Natural killer cell treated with Interleukin-12 subunit alpha and Interleukin-12 subunit beta and Interleukin-15 and Interleukin-18, amount 100 ng/mL, for 72 hours (primary cell): ENCODE measurements at regions not wholly inside any gene's neighbourhood (a gene's known extent, or its start where the extent isn't known, plus 50 kb on each side); places are given as distances from the start of the nearest gene placed in this dataset.
A peak's percentile ranks its signal among the peaks of the same experiment; 100 is the strongest.
"Not testable (repeated sequence)": the region's sequence is repeated elsewhere in the genome, so short reads cannot be mapped to it uniquely, and the experiment has no call there.

Source experiments
- ATAC-seq, 2 donors: fragments of 150-1000 bp; cut with Tn5 transposase in 1 of 2; sonication (Bioruptor Pico), chemical (Tn5 transposase) in 1 of 2; 2 replicates each; pipeline ENCODE4 v1.10.0; 2021
- DNase-seq: peaks from one replicate; pipeline ENCODE4 v3.0.0; 2022; ENCODE audit warnings: low spot score
- H3K27ac Mint-ChIP-seq, 2 donors: 1 replicate in 1 of 2; 2 replicates in 1 of 2; pipeline ENCODE4 v1.8.0; 2022; ENCODE audit warnings: mixed read lengths in 2 of 2, mild to moderate bottlenecking in 1 of 2, moderate library complexity in 1 of 2
- H3K27me3 Mint-ChIP-seq, 2 donors: 1 replicate in 1 of 2; 2 replicates in 1 of 2; pipeline ENCODE4 v1.8.0; 2022; ENCODE audit warnings: mixed read lengths in 2 of 2
- H3K36me3 Mint-ChIP-seq: one replicate; pipeline ENCODE4 v1.8.0; 2022; ENCODE audit warnings: mixed read lengths
- H3K4me1 Mint-ChIP-seq, 2 donors: 1 replicate in 1 of 2; 2 replicates in 1 of 2; pipeline ENCODE4 v1.8.0; 2022; ENCODE audit warnings: low read depth in 2 of 2, mixed read lengths in 2 of 2, mild to moderate bottlenecking in 1 of 2
- H3K4me3 Mint-ChIP-seq: one replicate; pipeline ENCODE4 v1.8.0; 2022; ENCODE audit warnings: mixed read lengths
- H3K9me3 Mint-ChIP-seq: 2 replicates; pipeline ENCODE4 v1.8.0; 2022; ENCODE audit warnings: mixed read lengths

DNA sequence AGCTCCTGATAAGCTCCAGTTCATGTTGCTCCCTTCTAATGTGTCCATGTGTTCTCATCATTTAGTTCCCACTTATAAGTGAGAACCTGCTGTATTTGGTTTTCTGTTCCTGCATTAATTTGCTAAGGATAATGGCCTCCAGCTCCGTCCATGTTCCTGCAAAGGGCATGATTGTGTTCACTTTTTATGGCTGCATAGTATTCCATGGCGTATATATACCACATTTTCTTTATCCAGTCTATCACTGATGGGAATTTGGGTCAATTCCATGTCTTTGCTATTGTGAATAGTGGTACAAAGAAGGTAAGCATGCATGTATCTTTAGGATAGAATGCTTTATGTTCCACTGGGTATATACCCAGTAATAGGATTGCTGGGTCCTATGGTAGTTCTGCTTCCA lies 197.2 kb upstream of the ITM2A start:
- no peaks in the 10 kb centered on the region for H3K4me1 Mint-ChIP-seq
- DNase-seq (no peak), ATAC-seq (no peak)
- H3K27me3 Mint-ChIP-seq = peaks cover 6 to 12% of the 10 kb centered on the region in 2 donors
- H3K9me3 Mint-ChIP-seq = peaks cover 9% of the 10 kb centered on the region
- no peak overlapping the region for H3K27ac Mint-ChIP-seq
- H3K36me3 Mint-ChIP-seq = peaks cover 16% of the 10 kb centered on the region
- no peak overlapping the region for H3K4me3 Mint-ChIP-seq

DNA sequence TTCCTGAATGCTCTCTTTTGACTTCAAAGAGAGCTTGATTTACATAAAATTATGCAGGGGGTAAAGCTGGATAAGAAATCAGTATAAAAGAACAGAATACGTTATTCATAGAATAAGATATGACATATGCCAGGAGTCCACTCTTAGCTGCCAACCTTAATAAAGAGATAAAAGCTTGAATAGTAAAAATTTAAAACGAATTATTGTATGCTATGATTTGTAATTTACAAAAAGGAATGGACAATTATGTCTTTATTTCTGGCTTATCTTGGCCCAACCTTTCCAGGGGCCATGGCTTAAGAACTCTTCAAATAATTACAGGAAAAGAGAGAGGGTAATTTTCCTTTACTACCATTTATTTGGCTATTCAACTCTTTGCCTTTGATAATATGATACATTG lies 192.2 kb upstream of the ITM2A start:
- Mint-ChIP-seq H3K27me3 (peaks cover 5 to 11% of the 10 kb centered on the region in 2 donors), H3K9me3 (peaks cover 1% of the 10 kb centered on the region), H3K4me1 (no peaks in the 10 kb centered on the region), H3K36me3 (no peaks in the 10 kb centered on the region), H3K27ac (no peak overlapping the region), H3K4me3 (no peak overlapping the region)
- ATAC-seq (no peak), DNase-seq (no peak)

DNA sequence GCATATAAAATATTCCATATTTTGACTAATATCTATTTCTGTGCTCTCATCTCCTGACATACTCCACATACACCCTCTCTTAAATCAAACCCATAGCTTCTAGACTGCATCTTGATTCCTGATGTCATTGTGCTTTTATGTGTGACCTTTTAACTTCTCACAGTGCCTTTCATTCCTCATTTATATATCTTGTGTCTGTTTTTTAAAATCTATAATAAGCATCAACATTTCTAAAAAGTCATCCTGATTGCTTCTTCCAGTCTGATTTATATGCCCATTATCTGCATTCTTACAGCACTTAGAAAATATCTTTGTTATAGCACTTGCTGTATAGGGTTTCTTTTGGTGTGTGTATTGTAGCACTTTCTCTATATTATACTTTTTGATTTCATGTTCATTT lies 190.1 kb upstream of the ITM2A start:
- DNase-seq (no peak), ATAC-seq (no peak)
- Mint-ChIP-seq H3K4me3 (no peak overlapping the region), H3K4me1 (no peaks in the 10 kb centered on the region), H3K36me3 (no peaks in the 10 kb centered on the region), H3K27me3 (peaks cover 6 to 11% of the 10 kb centered on the region in 2 donors), H3K9me3 (no peaks in the 10 kb centered on the region), H3K27ac (no peak overlapping the region)

DNA sequence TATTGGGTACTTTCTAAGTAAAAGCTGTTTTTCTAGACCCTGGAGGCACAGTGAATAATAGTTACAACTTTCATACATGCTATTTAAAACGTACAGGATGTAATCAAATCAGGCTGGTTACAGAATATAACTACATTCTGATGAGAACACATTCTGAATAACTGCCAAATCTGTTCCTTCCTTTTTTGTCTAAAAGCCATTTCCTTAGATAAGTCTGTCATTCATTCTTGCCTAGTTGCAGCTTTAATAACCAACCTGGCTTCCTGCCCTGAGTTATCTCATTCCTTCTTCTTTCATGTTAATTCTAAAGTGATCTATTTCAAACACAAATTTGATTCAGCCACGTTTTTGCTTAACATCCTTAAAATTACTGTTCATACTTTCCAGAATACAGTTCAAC lies 189.7 kb upstream of the ITM2A start:
- Mint-ChIP-seq H3K4me3 (no peak overlapping the region), H3K36me3 (no peaks in the 10 kb centered on the region), H3K9me3 (no peaks in the 10 kb centered on the region), H3K4me1 (no peaks in the 10 kb centered on the region), H3K27ac (no peak overlapping the region), H3K27me3 (peaks cover 6 to 11% of the 10 kb centered on the region in 2 donors)
- ATAC-seq (no peak), DNase-seq (no peak)

DNA sequence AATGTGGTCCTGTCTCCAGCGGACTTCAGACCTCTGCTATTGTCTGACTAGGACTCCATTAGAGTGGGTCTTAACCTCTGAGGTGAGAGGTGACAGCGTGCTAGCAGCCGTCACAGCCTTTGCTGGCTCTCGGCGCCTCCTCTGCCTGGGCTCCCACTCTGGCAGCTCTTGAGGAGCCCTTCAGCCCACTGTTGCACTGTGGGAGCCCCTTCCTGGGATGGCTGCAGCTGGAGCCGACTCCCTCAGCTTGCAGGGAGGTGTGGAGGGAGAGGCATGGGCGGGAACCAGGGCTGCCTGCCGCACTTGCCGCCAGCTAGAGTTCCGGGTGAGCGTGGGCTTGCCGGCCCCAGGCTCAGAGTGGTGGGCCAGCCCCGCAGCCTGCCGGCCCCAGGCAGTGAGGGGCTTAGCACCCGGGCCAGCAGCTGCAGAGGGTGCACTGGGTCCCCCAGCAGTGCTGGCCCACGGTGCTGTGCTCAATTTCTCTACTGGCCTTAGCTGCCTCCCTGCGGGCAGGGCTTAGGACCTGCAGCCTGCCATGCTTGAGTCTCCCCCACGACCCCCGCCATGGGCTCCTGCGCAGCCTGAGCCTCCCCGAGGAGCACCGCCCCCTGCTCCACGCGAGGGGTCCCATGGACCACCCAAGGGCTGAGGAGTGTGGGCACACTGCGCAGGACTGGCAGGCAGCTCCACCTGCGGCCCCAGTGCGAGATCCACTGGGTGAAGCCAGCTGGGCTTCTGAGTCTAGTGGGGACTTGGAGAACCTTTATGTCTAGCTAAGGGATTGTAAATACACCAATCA lies 163.4 kb upstream of the ITM2A start:
- no peak overlapping the region for H3K27ac Mint-ChIP-seq
- no peaks in the 10 kb centered on the region for H3K4me1 Mint-ChIP-seq
- no peaks in the 10 kb centered on the region for H3K36me3 Mint-ChIP-seq
- no peaks in the 10 kb centered on the region for H3K9me3 Mint-ChIP-seq
- no peak for ATAC-seq
- H3K4me3 Mint-ChIP-seq = no peak overlapping the region
- peaks cover 0 to 7% of the 10 kb centered on the region in 2 donors for H3K27me3 Mint-ChIP-seq
- no peak for DNase-seq

DNA sequence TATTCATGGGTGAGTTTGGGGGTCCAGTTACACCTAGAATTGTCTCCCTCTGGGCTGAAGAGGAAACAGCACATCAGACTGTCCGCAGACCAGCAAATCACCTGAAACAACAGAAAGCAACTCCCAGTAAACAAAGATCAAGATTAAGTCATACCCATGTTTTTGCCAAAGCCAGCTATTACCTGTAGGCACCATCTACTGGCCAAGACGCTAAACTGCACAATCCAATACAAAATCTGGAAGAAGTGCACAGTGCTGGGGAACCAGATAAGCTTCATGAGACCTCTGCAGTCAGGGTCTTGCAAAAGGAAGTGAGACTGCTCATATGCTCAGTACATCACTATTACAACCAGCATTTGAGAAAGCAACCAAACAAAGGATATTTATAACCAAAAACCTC lies 157.5 kb upstream of the ITM2A start:
- Mint-ChIP-seq H3K9me3 (peaks cover 12% of the 10 kb centered on the region), H3K27me3 (peaks cover 7 to 8% of the 10 kb centered on the region in 2 donors), H3K4me1 (no peaks in the 10 kb centered on the region), H3K27ac (no peak overlapping the region), H3K4me3 (no peak overlapping the region), H3K36me3 (peaks cover 8% of the 10 kb centered on the region)
- ATAC-seq = no peak
- no peak for DNase-seq

DNA sequence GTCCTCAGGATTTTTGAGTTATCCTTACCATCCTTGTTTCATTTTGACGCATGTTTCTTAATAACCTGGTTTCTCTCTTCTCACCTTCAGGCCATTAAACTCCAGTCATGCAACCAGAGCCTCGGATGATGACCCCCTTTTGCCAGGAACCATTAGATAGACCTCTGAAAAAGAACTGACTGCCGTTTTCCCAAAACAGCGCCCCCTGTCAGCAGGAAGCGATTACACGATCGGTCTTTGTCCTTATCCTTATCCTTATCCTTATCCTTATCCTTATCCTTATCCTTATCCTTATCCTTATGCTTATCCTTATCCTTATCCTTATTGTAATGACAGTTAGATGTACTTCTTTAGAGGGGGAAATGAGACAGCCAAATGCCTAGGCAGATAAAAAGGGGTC lies 148.4 kb upstream of the ITM2A start:
- Mint-ChIP-seq H3K36me3 (no peaks in the 10 kb centered on the region), H3K9me3 (peaks cover 3% of the 10 kb centered on the region), H3K27me3 (peaks cover 0 to 5% of the 10 kb centered on the region in 2 donors), H3K4me3 (no peak overlapping the region), H3K4me1 (no peaks in the 10 kb centered on the region), H3K27ac (no peak overlapping the region)
- DNase-seq = no peak
- no peak for ATAC-seq

DNA sequence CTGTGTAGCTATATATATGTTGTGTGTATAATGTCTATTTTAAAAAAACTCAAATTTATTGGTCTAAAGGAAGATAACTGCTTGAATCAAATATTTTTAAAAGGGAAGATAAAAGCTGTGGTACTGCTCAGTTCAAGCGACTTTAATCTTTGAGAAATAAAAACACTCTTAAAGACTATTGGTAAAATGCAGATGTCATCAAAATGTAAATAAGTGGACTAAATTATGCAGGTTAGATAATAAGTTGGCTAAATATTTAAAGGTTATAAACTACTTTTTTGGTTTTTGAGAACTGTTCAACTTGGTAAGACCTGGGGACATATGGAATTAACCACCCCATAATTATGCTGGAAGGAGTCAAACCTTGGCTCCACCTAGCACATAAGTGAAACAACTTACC lies 144.7 kb upstream of the ITM2A start:
- Mint-ChIP-seq H3K36me3 (no peaks in the 10 kb centered on the region), H3K27me3 (no peaks in the 10 kb centered on the region), H3K4me1 (no peaks in the 10 kb centered on the region), H3K4me3 (no peak overlapping the region), H3K27ac (no peak overlapping the region), H3K9me3 (no peaks in the 10 kb centered on the region)
- DNase-seq = no peak
- ATAC-seq = no peak

DNA sequence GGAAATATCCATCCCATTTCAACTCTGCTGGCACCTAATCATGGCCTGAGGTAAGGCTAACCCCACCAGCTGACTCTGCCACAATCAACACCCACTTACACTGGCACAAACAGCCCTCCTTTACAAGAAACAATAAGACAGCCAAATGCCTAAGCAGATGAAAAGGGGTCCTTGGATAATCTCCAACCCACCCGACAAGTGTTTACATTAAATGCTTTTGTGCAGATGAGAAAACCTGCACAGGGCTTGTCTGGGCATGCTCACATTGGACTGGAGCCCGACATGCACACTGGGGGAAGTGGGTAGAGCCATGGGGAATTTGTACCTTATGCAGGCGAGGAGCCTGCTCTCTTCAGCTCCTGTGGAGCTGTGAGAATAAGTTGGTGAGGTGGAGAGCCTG lies 138.9 kb upstream of the ITM2A start:
- no peak for ATAC-seq
- H3K36me3 Mint-ChIP-seq = no peaks in the 10 kb centered on the region
- H3K4me1 Mint-ChIP-seq = no peaks in the 10 kb centered on the region
- H3K27me3 Mint-ChIP-seq = peaks cover 0 to 3% of the 10 kb centered on the region in 2 donors
- no peak for DNase-seq
- no peak overlapping the region for H3K4me3 Mint-ChIP-seq
- H3K27ac Mint-ChIP-seq = no peak overlapping the region
- H3K9me3 Mint-ChIP-seq = no peaks in the 10 kb centered on the region

DNA sequence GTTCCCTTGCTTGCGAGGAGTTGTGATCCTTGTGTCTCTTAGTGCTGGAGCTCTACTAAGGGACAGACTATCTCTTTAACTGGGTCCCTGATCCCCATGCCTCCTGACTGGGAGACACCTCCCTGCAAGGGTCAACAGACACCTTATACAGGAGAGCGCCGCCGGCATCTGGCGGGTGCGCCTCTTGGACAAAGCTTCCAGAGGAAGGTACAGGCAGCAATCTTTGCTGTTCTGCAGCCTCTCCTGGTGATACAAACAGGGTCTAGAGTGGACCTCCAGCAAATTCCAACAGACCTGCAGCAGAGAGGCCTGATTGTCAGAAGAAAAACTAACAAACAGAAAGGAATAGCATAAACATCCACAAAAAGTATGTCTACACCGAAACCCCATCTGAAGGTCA lies 115.6 kb upstream of the ITM2A start:
- Mint-ChIP-seq H3K4me1 (no peaks in the 10 kb centered on the region), H3K4me3 (no peak overlapping the region), H3K36me3 (peaks cover 7% of the 10 kb centered on the region), H3K27me3 (peaks cover 29 to 46% of the 10 kb centered on the region in 2 donors), H3K9me3 (peaks cover 6% of the 10 kb centered on the region), H3K27ac (no peak overlapping the region)
- DNase-seq (no peak), ATAC-seq (no peak)

DNA sequence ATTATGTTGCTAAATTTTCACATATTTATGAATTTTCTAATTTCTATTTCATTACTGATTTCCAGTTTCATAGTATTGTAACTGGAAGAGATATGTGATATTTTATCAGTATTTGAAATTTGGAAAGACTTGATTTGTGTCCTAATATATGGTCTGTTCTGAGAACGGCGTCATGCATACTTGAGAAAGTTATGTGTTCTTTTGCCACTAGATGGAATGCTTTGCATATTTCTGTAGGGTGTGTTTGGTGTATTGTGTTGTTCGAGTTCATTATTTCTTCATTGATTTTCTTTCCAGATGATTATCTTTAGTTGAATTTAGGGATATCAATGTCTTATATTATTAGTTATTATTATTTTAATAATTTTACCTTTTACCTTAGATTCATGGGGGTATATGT lies 110.6 kb upstream of the ITM2A start:
- ATAC-seq = no peak
- peaks cover 21 to 41% of the 10 kb centered on the region in 2 donors for H3K27me3 Mint-ChIP-seq

DNA sequence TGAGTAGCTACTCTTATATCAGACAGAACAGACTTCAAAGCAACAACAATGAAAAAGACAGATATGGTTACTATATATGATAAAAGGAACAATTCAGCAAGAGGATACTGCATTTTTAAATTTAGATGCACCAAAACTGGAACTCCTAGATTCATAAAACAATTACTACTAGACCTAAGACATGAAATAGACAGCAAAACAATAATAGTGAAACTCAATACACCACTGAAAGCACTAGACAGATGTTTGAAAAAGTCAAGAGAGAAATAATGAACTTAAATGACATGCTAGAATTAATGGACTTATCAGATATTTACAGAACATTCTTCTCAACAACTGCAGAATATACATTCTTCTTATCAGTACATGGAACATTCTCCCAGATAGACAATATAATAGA lies 99.5 kb upstream of the ITM2A start:
- DNase-seq (no peak), ATAC-seq (no peak)
- no peak overlapping the region for H3K27ac Mint-ChIP-seq
- no peak overlapping the region for H3K4me3 Mint-ChIP-seq
- H3K27me3 Mint-ChIP-seq = peaks cover 26 to 38% of the 10 kb centered on the region in 2 donors
- peaks cover 12% of the 10 kb centered on the region for H3K36me3 Mint-ChIP-seq
- no peaks in the 10 kb centered on the region for H3K9me3 Mint-ChIP-seq
- no peaks in the 10 kb centered on the region for H3K4me1 Mint-ChIP-seq

More for the DNA sequence above, 110.6 kb upstream of the ITM2A start:
- Mint-ChIP-seq H3K4me1 (no peaks in the 10 kb centered on the region), H3K4me3 (no peak overlapping the region), H3K9me3 (no peaks in the 10 kb centered on the region), H3K36me3 (no peaks in the 10 kb centered on the region), H3K27ac (no peak overlapping the region)
- DNase-seq = no peak

DNA sequence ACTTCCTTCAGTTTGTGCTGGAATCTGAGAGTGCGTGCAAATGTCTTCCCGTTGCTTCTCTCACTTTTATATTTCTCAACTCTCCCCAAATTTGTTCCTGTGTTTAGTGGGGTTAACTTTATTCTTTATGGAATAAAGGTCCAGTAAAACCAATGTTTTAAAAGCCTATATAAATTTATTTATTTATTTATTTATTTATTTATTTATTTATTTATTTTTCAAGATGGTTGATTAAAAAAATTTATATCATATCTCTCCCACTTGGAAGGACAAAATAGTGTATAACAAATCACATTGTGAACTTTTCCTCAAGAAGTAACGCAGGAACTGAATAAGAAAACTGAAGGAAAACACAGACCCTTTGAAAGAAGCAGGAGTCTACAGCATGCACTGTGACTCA lies 95.3 kb upstream of the ITM2A start:
- no peak for ATAC-seq
- Mint-ChIP-seq H3K27ac (no peak overlapping the region), H3K36me3 (peaks cover 4% of the 10 kb centered on the region), H3K4me1 (no peaks in the 10 kb centered on the region), H3K9me3 (no peaks in the 10 kb centered on the region), H3K4me3 (no peak overlapping the region), H3K27me3 (peaks cover 14 to 16% of the 10 kb centered on the region in 2 donors)
- no peak for DNase-seq

DNA sequence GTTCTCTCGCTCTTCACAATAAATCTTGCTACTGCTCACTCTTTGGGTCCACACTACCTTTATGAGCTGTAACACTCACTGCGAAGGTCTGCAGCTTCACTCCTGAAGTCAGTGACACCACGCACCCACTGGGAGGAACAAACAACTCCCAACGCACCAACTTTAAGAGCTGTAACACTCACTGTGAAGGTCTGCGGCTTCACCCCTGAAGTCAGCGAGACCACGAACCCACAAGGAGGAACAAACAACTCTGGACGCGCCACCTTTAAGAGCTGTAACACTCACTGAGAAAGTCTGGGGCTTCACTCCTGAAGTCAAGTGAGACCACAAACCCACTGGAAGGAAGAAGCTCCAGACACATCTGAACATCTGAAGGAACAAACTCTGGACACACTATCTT lies 89.5 kb upstream of the ITM2A start:
- H3K27ac Mint-ChIP-seq, H3K27me3 Mint-ChIP-seq, H3K4me1 Mint-ChIP-seq, H3K9me3 Mint-ChIP-seq, ATAC-seq, H3K36me3 Mint-ChIP-seq: not testable (repeated sequence)
- peak overlapping the region; percentile 22 for H3K4me3 Mint-ChIP-seq
- peak; percentile 58 for DNase-seq

DNA sequence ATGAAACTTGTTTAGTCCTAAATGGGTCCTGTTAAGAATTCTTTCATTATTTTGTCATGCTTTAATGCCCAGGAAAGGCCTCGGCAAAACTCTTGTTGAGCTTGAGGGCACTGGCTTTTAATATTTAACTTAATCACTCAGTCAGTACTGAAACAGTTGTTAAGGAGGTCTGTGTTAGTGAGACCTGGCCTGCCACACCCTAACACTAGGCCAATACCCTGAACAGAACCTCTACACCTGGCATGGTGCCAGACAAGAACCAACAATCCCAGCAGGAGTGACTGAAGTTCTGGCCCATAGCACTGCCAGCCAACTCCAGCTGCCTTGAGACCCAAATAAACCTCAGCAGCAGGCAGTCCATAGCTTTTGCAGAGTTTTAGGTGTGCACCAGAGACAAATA lies 85.7 kb upstream of the ITM2A start:
- H3K4me3 Mint-ChIP-seq = no peak overlapping the region
- H3K27me3 Mint-ChIP-seq = peaks cover 0 to 3% of the 10 kb centered on the region in 2 donors
- DNase-seq (no peak), ATAC-seq (no peak)
- H3K9me3 Mint-ChIP-seq = no peaks in the 10 kb centered on the region
- H3K27ac Mint-ChIP-seq = no peak overlapping the region
- no peaks in the 10 kb centered on the region for H3K36me3 Mint-ChIP-seq
- peaks cover 5% of the 10 kb centered on the region in 2 donors for H3K4me1 Mint-ChIP-seq
